GM23338 (cell line): ENCODE measurements at regions not wholly inside any gene's neighbourhood (a gene's known extent, or its start where the extent isn't known, plus 50 kb on each side); places are given as distances from the start of the nearest gene placed in this dataset.

Experiments used
- ATAC-seq: fragments of 200-7000 bp; cut with Tn5 transposase; 3 replicates; pipeline ENCODE4 v1.9.1; 2020
- DNase-seq: peaks from one replicate; pipeline ENCODE4 v3.0.0-alpha.2; 2015; ENCODE audit warnings: low spot score
- H2AFZ ChIP-seq: fragments of 200-600 bp; sonication (generic); 2 replicates; pipeline ENCODE4 v1.8.0; 2016; ENCODE audit warnings: antibody characterized with exemption, mild to moderate bottlenecking, moderate library complexity
- H3F3A ChIP-seq: fragments of 200-600 bp; sonication (generic); replicated peaks from 2 replicates; pipeline ENCODE4 v1.8.0; 2017; ENCODE audit warnings: antibody characterized with exemption, mixed run types, low read depth
- H3K27ac ChIP-seq: fragments of 200-600 bp; sonication (generic); 2 replicates; pipeline ENCODE4 v1.6.1; 2016; ENCODE audit warnings: low read depth
- H3K27me3 ChIP-seq: fragments of 200-600 bp; sonication (generic); 2 replicates; pipeline ENCODE4 v1.8.0; 2016; ENCODE audit warnings: mild to moderate bottlenecking, mixed run types, moderate library complexity; ENCODE audit not compliant: insufficient read depth
- H3K36me3 ChIP-seq: fragments of 200-600 bp; sonication (generic); 2 replicates; pipeline ENCODE4 v1.8.0; 2016; ENCODE audit warnings: mild to moderate bottlenecking; ENCODE audit not compliant: insufficient read depth
- H3K4me1 ChIP-seq: fragments of 200-600 bp; sonication (generic); 2 replicates; pipeline ENCODE4 v1.8.0; 2016; ENCODE audit warnings: mild to moderate bottlenecking, moderate library complexity; ENCODE audit not compliant: insufficient read depth
- H3K4me2 ChIP-seq: fragments of 200-600 bp; sonication (generic); 2 replicates; pipeline ENCODE4 v1.7.1; 2017; ENCODE audit warnings: mixed run types
- H3K4me3 ChIP-seq: fragments of 200-600 bp; sonication (generic); 2 replicates; pipeline ENCODE4 v1.6.1; 2016; ENCODE audit warnings: mixed run types
- H3K79me2 ChIP-seq: fragments of 200-600 bp; sonication (generic); replicated peaks from 2 replicates; pipeline ENCODE4 v1.8.0; 2017; ENCODE audit warnings: mild to moderate bottlenecking; ENCODE audit not compliant: insufficient read depth
- H3K9me2 ChIP-seq: fragments of 200-600 bp; sonication (generic); 2 replicates; pipeline ENCODE4 v1.8.0; 2017; ENCODE audit not compliant: insufficient read depth
- H4K20me1 ChIP-seq: fragments of 200-600 bp; sonication (generic); replicated peaks from 2 replicates; pipeline ENCODE4 v1.8.0; 2017; ENCODE audit warnings: mild to moderate bottlenecking; ENCODE audit not compliant: insufficient read depth
- H3K27ac Mint-ChIP-seq: 2 replicates; pipeline ENCODE4 v1.8.0; 2020; ENCODE audit warnings: inconsistent platforms, mild to moderate bottlenecking, moderate library complexity, mixed read lengths
- H3K27me3 Mint-ChIP-seq: 3 replicates; pipeline ENCODE4 v1.8.0; 2022; ENCODE audit warnings: low read depth, mild to moderate bottlenecking, moderate library complexity, mixed read lengths, inconsistent platforms; ENCODE audit not compliant: insufficient read depth, poor library complexity
- H3K36me3 Mint-ChIP-seq: 3 replicates; pipeline ENCODE4 v1.8.0; 2021; ENCODE audit warnings: low read depth, mild to moderate bottlenecking, inconsistent platforms, moderate library complexity, mixed read lengths
- H3K4me1 Mint-ChIP-seq: 3 replicates; pipeline ENCODE4 v1.8.0; 2020; ENCODE audit warnings: mild to moderate bottlenecking, inconsistent platforms, mixed read lengths
- H3K4me3 Mint-ChIP-seq: 3 replicates; pipeline ENCODE4 v1.8.0; 2021; ENCODE audit warnings: moderate library complexity, mild to moderate bottlenecking, inconsistent platforms, mixed read lengths
- H3K9me3 Mint-ChIP-seq: 3 replicates; pipeline ENCODE4 v1.8.0; 2020; ENCODE audit warnings: moderate library complexity, mild to moderate bottlenecking, inconsistent platforms, mixed read lengths
- CREB1 ChIP-seq: fragments of 250-450 bp; sonication (Bioruptor Pico); IDR thresholded peaks from 2 replicates; pipeline ENCODE4 v1.5.0; 2020; ENCODE audit warnings: low read depth, mild to moderate bottlenecking, moderate library complexity
- CTCF ChIP-seq, 2 experiments: fragments of 200-600 bp in 1 of 2; sonication (generic) in 1 of 2; conservative IDR thresholded peaks; 2 replicates each; pipeline versions ENCODE4 v1.5.1 to v1.6.1; 2016 to 2017; ENCODE audit warnings: antibody characterized with exemption in 2 of 2, low read depth in 2 of 2, mild to moderate bottlenecking in 2 of 2, moderate library complexity in 1 of 2
- ETS1 ChIP-seq: IDR thresholded peaks from 2 replicates; pipeline ENCODE4 v1.6.1; 2016; ENCODE audit warnings: antibody characterized with exemption
- EZH2 ChIP-seq: fragments of 200-600 bp; sonication (generic); IDR thresholded peaks from one replicate; pipeline ENCODE4 v1.8.0; 2017; ENCODE audit warnings: antibody characterized with exemption, mild to moderate bottlenecking, low read depth; ENCODE audit not compliant: unreplicated experiment
- EZH2phosphoT487 ChIP-seq: fragments of 200-600 bp; sonication (generic); IDR thresholded peaks from one replicate; pipeline ENCODE4 v1.8.1; 2018; ENCODE audit warnings: antibody characterized with exemption; ENCODE audit not compliant: unreplicated experiment
- JUNB ChIP-seq: IDR thresholded peaks from one replicate; pipeline ENCODE4 v1.6.1; 2016; ENCODE audit warnings: antibody characterized with exemption; ENCODE audit not compliant: unreplicated experiment
- NANOG ChIP-seq: IDR thresholded peaks from 2 replicates; pipeline ENCODE4 v1.6.1; 2016; ENCODE audit warnings: antibody characterized with exemption, borderline replicate concordance
- POLR2AphosphoS5 ChIP-seq: IDR thresholded peaks from 2 replicates; pipeline ENCODE4 v1.6.1; 2016; ENCODE audit warnings: antibody characterized with exemption, low read depth
- REST ChIP-seq: IDR thresholded peaks from one replicate; pipeline ENCODE4 v1.6.1; 2018; ENCODE audit warnings: antibody characterized with exemption; ENCODE audit not compliant: unreplicated experiment
- STAT1 ChIP-seq: IDR thresholded peaks from one replicate; pipeline ENCODE4 v1.6.1; 2016; ENCODE audit warnings: antibody characterized with exemption; ENCODE audit not compliant: unreplicated experiment
- ZNF114 ChIP-seq: fragments of 250-450 bp; sonication (Bioruptor Pico); IDR thresholded peaks from 2 replicates; pipeline ENCODE4 v1.5.0; 2020; ENCODE audit warnings: mild to moderate bottlenecking, moderate library complexity
- ZNF331 ChIP-seq: fragments of 250-450 bp; sonication (Bioruptor Pico); IDR thresholded peaks from 2 replicates; pipeline ENCODE4 v1.5.0; 2020; ENCODE audit warnings: low read depth, mild to moderate bottlenecking, moderate library complexity

GRCh38 chr1:79617777-79618176 is 611.2 kb upstream of the ADGRL4 start:
- peak; percentile 31 for DNase-seq
- ATAC-seq, result no peak
- Mint-ChIP-seq H3K27ac (no peak overlapping the region), H3K36me3 (peaks cover 4% of the 10 kb centered on the region; the same call in 2 of the 3 replicates), H3K9me3 (peaks cover 9% of the 10 kb centered on the region; the same call in 2 of the 3 replicates), H3K4me3 (no peak overlapping the region), H3K4me1 (no peaks in the 10 kb centered on the region), H3K27me3 (no peaks in the 10 kb centered on the region)
- Histone ChIP-seq H3K4me2 (no peak overlapping the region), H3K27ac (no peak overlapping the region), H4K20me1 (no peaks in the 10 kb centered on the region), H3F3A (no peaks in the 10 kb centered on the region), H2AFZ (no peak overlapping the region), H3K36me3 (no peaks in the 10 kb centered on the region), H3K27me3 (no peaks in the 10 kb centered on the region), H3K4me3 (no peak overlapping the region), H3K79me2 (no peaks in the 10 kb centered on the region), H3K4me1 (no peaks in the 10 kb centered on the region), H3K9me2 (peaks cover 5% of the 10 kb centered on the region; the same call in 1 of the 2 replicates)
- TF ChIP-seq ZNF331 (CRISPR knock-in tag), result no peak
- TF ChIP-seq CTCF (conservative IDR thresholded peaks at IDR 0.05; ENCODE audit: low read depth in 2 of 2), result peak; percentile 47 to 55

- ATAC-seq, result no peak
- TF ChIP-seq POLR2AphosphoS5 (no peak), CTCF (conservative IDR thresholded peaks at IDR 0.05; ENCODE audit: low read depth in 2 of 2) (no peak), ZNF114 (CRISPR knock-in tag) (no peak), EZH2phosphoT487 (no peak), REST (no peak), EZH2 (no peak), ZNF331 (CRISPR knock-in tag) (no peak), NANOG (no peak), CREB1 (no peak), ETS1 (no peak), JUNB (no peak), STAT1 (no peak)
Measured at GRCh38 chr1:79614762-79615161, 608.2 kb upstream of the ADGRL4 start.

More at GRCh38 chr1:79614762-79615161, 608.2 kb upstream of the ADGRL4 start:
- Mint-ChIP-seq H3K36me3 (no peaks in the 10 kb centered on the region), H3K4me3 (no peak overlapping the region), H3K27me3 (no peaks in the 10 kb centered on the region), H3K9me3 (no peaks in the 10 kb centered on the region), H3K4me1 (no peaks in the 10 kb centered on the region), H3K27ac (no peak overlapping the region; the same call in 1 of the 2 replicates)
- no peaks in the 10 kb centered on the region for H3K36me3 ChIP-seq
- no peak overlapping the region for H2AFZ ChIP-seq
- H4K20me1 ChIP-seq, result no peaks in the 10 kb centered on the region
- no peak overlapping the region for H3K4me3 ChIP-seq
- H3K27me3 ChIP-seq, result no peaks in the 10 kb centered on the region
- no peak overlapping the region for H3K27ac ChIP-seq
- DNase-seq, result no peak
- H3K4me2 ChIP-seq, result no peak overlapping the region
- no peaks in the 10 kb centered on the region for H3K4me1 ChIP-seq
- H3K9me2 ChIP-seq, result no peaks in the 10 kb centered on the region
- H3F3A ChIP-seq, result no peaks in the 10 kb centered on the region
- H3K79me2 ChIP-seq, result no peaks in the 10 kb centered on the region
